HepG2 (cell line): ENCODE measurements at regions not wholly inside any gene's neighbourhood (a gene's known extent, or its start where the extent isn't known, plus 50 kb on each side); places are given as distances from the start of the nearest gene placed in this dataset.

Experiments
- ATAC-seq: fragments of 200-7000 bp; cut with Tn5 transposase; 3 replicates; pipeline ENCODE4 v1.9.1; 2020; ENCODE audit warnings: mild to moderate bottlenecking, moderate library complexity
- BruUV-seq: library from RNA; stranded (reverse); fragments of 400-500 nt; replicated peaks from 2 replicates; lab custom pipeline; 2021; lab: Mats Ljungman, UMichigan
- CTCF ChIA-PET: fragments of 300-600 bp; formaldehyde crosslinking; extraction: SDS; loops from one replicate; lab custom pipeline; 2021; ENCODE audit warnings: low total read pairs, inconsistent platforms, low intra/inter-chr PET ratio; lab: Yijun Ruan, JAX
- POLR2A ChIA-PET: fragments of 350-600 bp; sonication (Branson Sonifier 250); formaldehyde crosslinking; loops from one replicate; lab custom pipeline; 2020; ENCODE audit warnings: antibody characterized with exemption, inconsistent platforms; lab: Yijun Ruan, JAX
- DNase-seq: peaks from one replicate; pipeline ENCODE4 v3.0.0-alpha.2; 2015; ENCODE audit warnings: low spot score
- FAIRE-seq: peaks from 3 replicates; lab custom pipeline; 2011; peaks lifted over from hg19 to GRCh38; lab: Jason Lieb, UNC
- H2AFZ ChIP-seq: one replicate; pipeline ENCODE4 v1.6.1; 2011; ENCODE audit warnings: low read length, inconsistent platforms
- H3K27ac ChIP-seq: fragments of 300-600 bp; 3 replicates; pipeline ENCODE4 v1.8.0; 2011; ENCODE audit warnings: mixed run types, mild to moderate bottlenecking, mixed read lengths, low read length, inconsistent platforms; ENCODE audit not compliant: insufficient read depth; ENCODE audit errors: extremely low read length
- H3K27me3 ChIP-seq, 2 experiments: fragments of 200-600 bp in 1 of 2; 2 replicates in 1 of 2; 3 replicates in 1 of 2; pipeline versions ENCODE4 v1.6.0 to v1.8.0; 2011; ENCODE audit warnings: low read length in 2 of 2, mild to moderate bottlenecking in 2 of 2, moderate library complexity in 2 of 2, inconsistent platforms in 1 of 2; ENCODE audit not compliant: insufficient read depth in 2 of 2, control insufficient read depth in 1 of 2
- H3K36me3 ChIP-seq, 2 experiments: fragments of 200-600 bp in 1 of 2; replicated peaks in 1 of 2; 2 replicates in 1 of 2; 3 replicates in 1 of 2; pipeline versions ENCODE4 v1.5.1 to v1.8.0; 2011; ENCODE audit warnings: low read length in 2 of 2, inconsistent platforms in 1 of 2; ENCODE audit not compliant: insufficient read depth in 2 of 2, control insufficient read depth in 1 of 2
- H3K4me1 ChIP-seq: 2 replicates; pipeline ENCODE4 v1.5.1; 2012; ENCODE audit warnings: low read length, inconsistent platforms; ENCODE audit not compliant: insufficient read depth
- H3K4me2 ChIP-seq: 2 replicates; pipeline ENCODE4 v1.6.0; 2011; ENCODE audit warnings: low read depth, low read length, inconsistent platforms
- H3K4me3 ChIP-seq, 3 experiments: fragments of 200-600 bp in 1 of 3; sonication (generic), shearing (Covaris generic) in 1 of 3; replicated peaks in 1 of 3; 2 replicates each; pipeline ENCODE4 v1.5.1; 2011 to 2016; ENCODE audit warnings: low read length in 3 of 3, inconsistent platforms in 2 of 3, low read depth in 2 of 3, mild to moderate bottlenecking in 2 of 3, control low read depth in 1 of 3, mixed read lengths in 1 of 3; ENCODE audit not compliant: insufficient read depth in 1 of 3
- H3K79me2 ChIP-seq: one replicate; pipeline ENCODE4 v1.6.1; 2011; ENCODE audit warnings: low read length, inconsistent platforms; ENCODE audit not compliant: insufficient read depth
- H3K9ac ChIP-seq: 2 replicates; pipeline ENCODE4 v1.6.0; 2011; ENCODE audit warnings: mild to moderate bottlenecking, low read depth, low read length, inconsistent platforms; ENCODE audit not compliant: insufficient read depth
- H3K9me3 ChIP-seq: 2 replicates; pipeline ENCODE4 v1.5.1; 2012; ENCODE audit warnings: mild to moderate bottlenecking, low read length
- H4K20me1 ChIP-seq: 2 replicates; pipeline ENCODE4 v1.6.0; 2011; ENCODE audit warnings: inconsistent platforms, mild to moderate bottlenecking, low read length, moderate library complexity; ENCODE audit not compliant: insufficient read depth
- ADNP ChIP-seq: sonication (generic); formaldehyde crosslinking; IDR thresholded peaks from 2 replicates; pipeline ENCODE4 v1.4.0; 2020; ENCODE audit warnings: missing genetic modification reagents
- FOXJ3 ChIP-seq: sonication (generic); formaldehyde crosslinking; IDR thresholded peaks from 2 replicates; pipeline ENCODE4 v1.4.0; 2020; ENCODE audit warnings: missing genetic modification reagents, mild to moderate bottlenecking, borderline replicate concordance
- HHEX ChIP-seq: IDR thresholded peaks from 2 replicates; pipeline ENCODE4 v1.6.1; 2016; ENCODE audit warnings: control low read depth
- NFIC ChIP-seq: IDR thresholded peaks from 2 replicates; pipeline ENCODE4 v1.6.1; 2012; ENCODE audit warnings: mild to moderate bottlenecking, low read length, inconsistent platforms
- NFYC ChIP-seq: IDR thresholded peaks from 2 replicates; pipeline ENCODE4 v1.6.1; 2016; ENCODE audit warnings: missing genetic modification reagents, missing compliant biosample characterization
- PHF5A ChIP-seq: IDR thresholded peaks from one replicate; pipeline ENCODE4 v1.6.1; 2018; ENCODE audit warnings: low read depth, missing genetic modification reagents; ENCODE audit not compliant: unreplicated experiment
- RELA ChIP-seq: sonication (generic); formaldehyde crosslinking; IDR thresholded peaks from 2 replicates; pipeline ENCODE4 v1.4.0; 2020; ENCODE audit warnings: missing genetic modification reagents
- SALL1 ChIP-seq: sonication (generic); formaldehyde crosslinking; IDR thresholded peaks from 2 replicates; pipeline ENCODE4 v1.8.0; 2022; ENCODE audit warnings: mild to moderate bottlenecking, missing genetic modification reagents
- ZBTB37 ChIP-seq: sonication (generic); formaldehyde crosslinking; IDR thresholded peaks from 2 replicates; pipeline ENCODE4 v1.4.0; 2020; ENCODE audit warnings: mild to moderate bottlenecking, missing genetic modification reagents
- ZNF44 ChIP-seq: sonication (generic); formaldehyde crosslinking; IDR thresholded peaks from 2 replicates; pipeline ENCODE4 v1.5.1; 2020; ENCODE audit warnings: mild to moderate bottlenecking, missing genetic modification reagents
- ZNF510 ChIP-seq: sonication (generic); formaldehyde crosslinking; IDR thresholded peaks from 2 replicates; pipeline ENCODE4 v1.4.0; 2020; ENCODE audit warnings: low read depth, mild to moderate bottlenecking, missing genetic modification reagents
- ZNF569 ChIP-seq: sonication (generic); formaldehyde crosslinking; IDR thresholded peaks from 2 replicates; pipeline ENCODE4 v1.5.0; 2020; ENCODE audit warnings: mild to moderate bottlenecking, missing genetic modification reagents, moderate library complexity, borderline replicate concordance
- WGBS: methylation state at CpG from one replicate; pipeline ENCODE4 v1.1.6; 2017; ENCODE audit warnings: low lambda C conversion rate; 5-methylcytosine and 5-hydroxymethylcytosine counted together
- in situ Hi-C: cut with HindIII; loops from 2 replicates; pipeline ENCODE4 v1.10.0; 2017; ENCODE audit warnings: low pct_unique_long_range_greater_than_20kb; ENCODE audit not compliant: extremely low pct_ligation_motif_present
- intact Hi-C: fragments of 100-400 bp; cut with micrococcal nuclease; formaldehyde crosslinking; loops from one replicate; pipeline ENCODE4 v1.10.0; 2022; ENCODE audit not compliant: unreplicated experiment

DNA sequence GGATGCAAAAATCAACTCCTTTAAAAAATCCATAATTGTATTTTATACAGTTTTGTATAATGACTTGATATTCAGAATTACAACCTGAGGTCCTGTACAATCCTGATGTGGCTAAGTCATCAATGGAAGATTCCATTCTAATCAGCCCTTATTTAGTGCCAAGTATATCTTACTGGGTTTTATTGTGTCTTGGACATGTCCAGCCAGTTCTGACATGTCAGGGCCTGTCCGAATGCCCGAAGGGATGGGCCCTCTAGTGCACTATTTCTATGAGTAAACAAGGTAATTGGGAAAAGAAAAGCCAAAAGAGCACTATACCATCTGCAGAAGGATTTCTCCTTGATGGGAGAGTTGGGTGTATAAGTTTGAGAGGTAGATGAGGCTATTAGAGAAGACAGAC is 412.9 kb downstream of the METTL15 start (continued):
- TF ChIP-seq ZNF569 (CRISPR knock-in tag) = no peak
- no peak for TF ChIP-seq ZBTB37 (CRISPR knock-in tag)
- no peak for TF ChIP-seq HHEX (CRISPR knock-in tag)
- no peak for TF ChIP-seq SALL1 (CRISPR knock-in tag)
- no peak for TF ChIP-seq ZNF510 (CRISPR knock-in tag)
- no peak for TF ChIP-seq PHF5A (CRISPR knock-in tag)

- Histone ChIP-seq H3K4me1 (no peaks in the 10 kb centered on the region), H3K36me3 (no peaks in the 10 kb centered on the region), H2AFZ (no peak overlapping the region), H3K9me3 (peaks cover 13% of the 10 kb centered on the region), H3K79me2 (no peaks in the 10 kb centered on the region), H3K9ac (no peak overlapping the region), H4K20me1 (no peaks in the 10 kb centered on the region), H3K4me2 (no peak overlapping the region), H3K4me3 (no peak overlapping the region), H3K27me3 (no peaks in the 10 kb centered on the region), H3K27ac (no peak overlapping the region)
- BruUV-seq = no TSS peak
- TF ChIP-seq NFYC (CRISPR knock-in tag) (no peak), FOXJ3 (CRISPR knock-in tag) (no peak), ZNF44 (no peak), ADNP (no peak), NFIC (no peak), RELA (CRISPR knock-in tag) (no peak)
- WGBS = 77% methylated on average over 1 of the region's 1 CpG
- CTCF ChIA-PET = no interaction called here
- FAIRE-seq = no peak
- in situ Hi-C loops = no loop called here
- intact Hi-C loops = no loop called here
- DNase-seq = no peak
- no peak for ATAC-seq
- POLR2A ChIA-PET = no interaction called here
Measured at GRCh38 chr11:28520291-28520690, 412.1 kb downstream of the METTL15 start.
